HEK293 (cell line): ENCODE measurements at regions not wholly inside any gene's neighbourhood (a gene's known extent, or its start where the extent isn't known, plus 50 kb on each side); places are given as distances from the start of the nearest gene placed in this dataset.

ENCODE experiments used
- CTCF ChIA-PET: fragments of 350-600 bp; formaldehyde crosslinking; extraction: SDS; loops from one replicate; lab custom pipeline; 2021; ENCODE audit warnings: antibody characterized with exemption; lab: Yijun Ruan, JAX
- POLR2A ChIA-PET: fragments of 300-600 bp; formaldehyde crosslinking; extraction: SDS; loops from one replicate; lab custom pipeline; 2020; ENCODE audit warnings: antibody characterized with exemption, inconsistent platforms; lab: Yijun Ruan, JAX
- H3K27ac ChIP-seq: fragments of 200-500 bp; sonication (Bioruptor generic); 2 replicates; pipeline ENCODE4 v1.5.1; 2014; ENCODE audit warnings: low read depth, low read length, control low read depth, inconsistent platforms; ENCODE audit errors: extremely low read depth
- H3K36me3 ChIP-seq, 2 experiments: fragments of 200-500 bp in 1 of 2; sonication (Bioruptor generic) in 1 of 2; 1 replicate in 1 of 2; 2 replicates in 1 of 2; pipeline ENCODE4 v1.5.1; 2014 to 2017; ENCODE audit warnings: inconsistent platforms in 2 of 2, low read length in 2 of 2; ENCODE audit not compliant: control insufficient read depth in 2 of 2, insufficient read depth in 1 of 2
- H3K4me1 ChIP-seq: fragments of 200-500 bp; sonication (Bioruptor generic); 2 replicates; pipeline ENCODE4 v1.5.1; 2014; ENCODE audit warnings: mild to moderate bottlenecking, low read length, inconsistent platforms; ENCODE audit not compliant: control insufficient read depth, insufficient read depth
- H3K4me3 ChIP-seq: 2 replicates; pipeline ENCODE4 v1.5.1; 2011; ENCODE audit warnings: low read depth, mild to moderate bottlenecking, control low read depth, low read length, moderate library complexity
- H3K9me3 ChIP-seq: fragments of 200-500 bp; sonication (Bioruptor generic); 2 replicates; pipeline ENCODE4 v1.5.1; 2014; ENCODE audit warnings: low read depth, low read length, inconsistent platforms; ENCODE audit not compliant: control insufficient read depth, insufficient read depth
- GLI4 ChIP-seq: fragments of 450-650 bp; formaldehyde crosslinking; IDR thresholded peaks from 2 replicates; pipeline ENCODE4 v1.5.1; 2016; ENCODE audit warnings: missing biosample characterization, missing genetic modification characterization
- KLF10 ChIP-seq: fragments of 450-650 bp; IDR thresholded peaks from 2 replicates; pipeline ENCODE4 v1.5.1; 2018; ENCODE audit warnings: missing biosample characterization, mild to moderate bottlenecking, missing genetic modification characterization
- KLF7 ChIP-seq: fragments of 450-650 bp; formaldehyde crosslinking; IDR thresholded peaks from 2 replicates; pipeline ENCODE4 v1.5.1; 2016; ENCODE audit warnings: missing biosample characterization, missing genetic modification characterization, borderline replicate concordance
- MEIS1 ChIP-seq: sonication (generic); formaldehyde crosslinking; IDR thresholded peaks from 2 replicates; pipeline ENCODE4 v1.8.1; 2022; ENCODE audit warnings: missing genetic modification reagents, mild to moderate bottlenecking, borderline replicate concordance
- SETDB1 ChIP-seq: IDR thresholded peaks from one replicate; pipeline ENCODE4 v1.6.1; 2017; ENCODE audit warnings: mild to moderate bottlenecking, low read length, moderate library complexity, mixed read lengths; ENCODE audit not compliant: insufficient read length
- ZBTB21 ChIP-seq: fragments of 450-650 bp; formaldehyde crosslinking; IDR thresholded peaks from 2 replicates; pipeline ENCODE4 v1.5.1; 2017; ENCODE audit warnings: missing biosample characterization, missing genetic modification characterization
- ZFHX2 ChIP-seq: fragments of 450-650 bp; formaldehyde crosslinking; conservative IDR thresholded peaks from 2 replicates; pipeline ENCODE4 v1.5.1; 2016; ENCODE audit warnings: missing biosample characterization, missing genetic modification characterization
- ZFP37 ChIP-seq: fragments of 450-650 bp; formaldehyde crosslinking; IDR thresholded peaks from 2 replicates; pipeline ENCODE4 v1.5.1; 2016; ENCODE audit warnings: missing biosample characterization, missing genetic modification characterization
- ZNF112 ChIP-seq: fragments of 450-650 bp; formaldehyde crosslinking; IDR thresholded peaks from 2 replicates; pipeline ENCODE4 v1.5.0; 2017; ENCODE audit warnings: missing biosample characterization, missing genetic modification characterization
- ZNF114 ChIP-seq: fragments of 450-650 bp; formaldehyde crosslinking; IDR thresholded peaks from 2 replicates; pipeline ENCODE4 v1.5.0; 2017; ENCODE audit warnings: missing biosample characterization, missing genetic modification characterization
- ZNF174 ChIP-seq: fragments of 450-650 bp; formaldehyde crosslinking; IDR thresholded peaks from 2 replicates; pipeline ENCODE4 v1.5.0; 2017; ENCODE audit warnings: missing biosample characterization, mild to moderate bottlenecking, missing genetic modification characterization
- ZNF292 ChIP-seq: fragments of 450-650 bp; formaldehyde crosslinking; IDR thresholded peaks from 2 replicates; pipeline ENCODE4 v1.5.1; 2016; ENCODE audit warnings: low read depth, missing biosample characterization, missing genetic modification characterization, borderline replicate concordance
- ZNF324 ChIP-seq: fragments of 450-650 bp; formaldehyde crosslinking; IDR thresholded peaks from 2 replicates; pipeline ENCODE4 v1.5.1; 2016; ENCODE audit warnings: missing biosample characterization, missing genetic modification characterization
- ZNF335 ChIP-seq: fragments of 450-650 bp; formaldehyde crosslinking; conservative IDR thresholded peaks from 2 replicates; pipeline ENCODE4 v1.5.1; 2016; ENCODE audit warnings: missing biosample characterization, missing genetic modification characterization
- ZNF394 ChIP-seq: fragments of 450-650 bp; formaldehyde crosslinking; IDR thresholded peaks from 2 replicates; pipeline ENCODE4 v1.5.1; 2016; ENCODE audit warnings: missing biosample characterization, missing genetic modification characterization, mild to moderate bottlenecking, moderate library complexity, borderline replicate concordance
- ZNF514 ChIP-seq: fragments of 450-650 bp; formaldehyde crosslinking; IDR thresholded peaks from 2 replicates; pipeline ENCODE4 v1.5.1; 2016; ENCODE audit warnings: missing biosample characterization, missing genetic modification characterization
- ZNF529 ChIP-seq: fragments of 450-650 bp; formaldehyde crosslinking; IDR thresholded peaks from 2 replicates; pipeline ENCODE4 v1.5.1; 2017; ENCODE audit warnings: missing genetic modification characterization, missing biosample characterization; ENCODE audit not compliant: insufficient replicate concordance
- ZNF530 ChIP-seq: fragments of 450-650 bp; formaldehyde crosslinking; IDR thresholded peaks from 2 replicates; pipeline ENCODE4 v1.5.1; 2016; ENCODE audit warnings: low read depth, missing biosample characterization, missing genetic modification characterization
- ZNF585B ChIP-seq: fragments of 450-650 bp; formaldehyde crosslinking; IDR thresholded peaks from 2 replicates; pipeline ENCODE4 v1.5.1; 2016; ENCODE audit warnings: missing biosample characterization, missing genetic modification characterization
- ZNF596 ChIP-seq: fragments of 450-650 bp; IDR thresholded peaks from 2 replicates; pipeline ENCODE4 v1.5.0; 2018; ENCODE audit warnings: missing biosample characterization, mild to moderate bottlenecking, missing genetic modification characterization, moderate library complexity
- ZNF670 ChIP-seq: fragments of 450-650 bp; formaldehyde crosslinking; IDR thresholded peaks from 2 replicates; pipeline ENCODE4 v1.5.1; 2016; ENCODE audit warnings: missing biosample characterization, missing genetic modification characterization, low read depth
- ZNF785 ChIP-seq: fragments of 450-650 bp; formaldehyde crosslinking; IDR thresholded peaks from 2 replicates; pipeline ENCODE4 v1.5.1; 2016; ENCODE audit warnings: missing biosample characterization, missing genetic modification characterization
- ZSCAN23 ChIP-seq: fragments of 450-650 bp; formaldehyde crosslinking; IDR thresholded peaks from 2 replicates; pipeline ENCODE4 v1.5.1; 2016; ENCODE audit warnings: missing biosample characterization, missing genetic modification characterization
- ZSCAN30 ChIP-seq: fragments of 450-650 bp; IDR thresholded peaks from 2 replicates; pipeline ENCODE4 v1.5.1; 2018; ENCODE audit warnings: missing biosample characterization, mild to moderate bottlenecking, missing genetic modification characterization, moderate library complexity
- ZXDB ChIP-seq: fragments of 450-650 bp; formaldehyde crosslinking; IDR thresholded peaks from 2 replicates; pipeline ENCODE4 v1.5.1; 2016; ENCODE audit warnings: missing biosample characterization, missing genetic modification characterization
- TF ChIP-seq, protein P1 (sequence below): fragments of 450-650 bp; formaldehyde crosslinking; IDR thresholded peaks from 2 replicates; pipeline ENCODE4 v1.5.1; 2017; ENCODE audit warnings: missing biosample characterization, missing genetic modification characterization
- TF ChIP-seq, protein P2 (sequence below): fragments of 450-650 bp; formaldehyde crosslinking; IDR thresholded peaks from 2 replicates; pipeline ENCODE4 v1.5.1; 2017; ENCODE audit warnings: missing biosample characterization, missing genetic modification characterization
- TF ChIP-seq, protein P3 (sequence below): fragments of 450-650 bp; formaldehyde crosslinking; IDR thresholded peaks from 2 replicates; pipeline ENCODE4 v1.5.1; 2016; ENCODE audit warnings: missing biosample characterization, missing genetic modification characterization, low read depth
- TF ChIP-seq, protein P4 (sequence below): fragments of 450-650 bp; formaldehyde crosslinking; IDR thresholded peaks from 2 replicates; pipeline ENCODE4 v1.5.1; 2016; ENCODE audit warnings: missing biosample characterization, missing genetic modification characterization
- TF ChIP-seq, protein P5 (sequence below): fragments of 450-650 bp; formaldehyde crosslinking; IDR thresholded peaks from 2 replicates; pipeline ENCODE4 v1.5.1; 2017; ENCODE audit warnings: missing biosample characterization, missing genetic modification characterization

DNA sequence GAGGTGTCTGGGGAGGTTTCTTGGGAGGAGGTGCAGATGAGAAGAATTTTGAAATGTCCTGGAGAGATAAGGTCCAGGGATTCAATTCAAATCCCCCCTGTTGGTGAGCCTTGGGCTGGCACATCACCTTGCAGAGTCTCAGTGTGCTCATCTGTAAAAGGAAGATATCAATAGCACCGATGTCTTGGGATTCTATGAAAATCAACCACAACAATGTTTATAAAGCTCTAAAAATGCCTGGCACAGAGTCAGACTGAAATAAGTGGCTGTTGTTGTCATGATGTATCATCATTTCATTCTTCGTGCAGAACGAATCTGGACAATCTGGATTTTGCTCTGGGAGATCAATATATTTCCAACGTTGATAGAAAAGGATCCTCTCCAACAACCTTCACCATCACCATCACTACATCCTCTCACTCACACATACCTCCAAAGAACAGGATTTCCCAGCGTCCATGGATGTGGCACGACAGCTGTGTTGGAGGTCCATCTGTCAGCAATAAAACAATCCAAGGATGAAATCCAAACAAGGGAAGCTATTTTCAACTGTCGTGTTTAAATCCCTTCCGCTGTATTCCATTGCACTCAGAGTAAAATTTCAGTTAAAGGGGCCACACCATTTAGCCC, 393.7 kb upstream of the DYNLRB2 start (continued):
- TF ChIP-seq, protein P1, sequence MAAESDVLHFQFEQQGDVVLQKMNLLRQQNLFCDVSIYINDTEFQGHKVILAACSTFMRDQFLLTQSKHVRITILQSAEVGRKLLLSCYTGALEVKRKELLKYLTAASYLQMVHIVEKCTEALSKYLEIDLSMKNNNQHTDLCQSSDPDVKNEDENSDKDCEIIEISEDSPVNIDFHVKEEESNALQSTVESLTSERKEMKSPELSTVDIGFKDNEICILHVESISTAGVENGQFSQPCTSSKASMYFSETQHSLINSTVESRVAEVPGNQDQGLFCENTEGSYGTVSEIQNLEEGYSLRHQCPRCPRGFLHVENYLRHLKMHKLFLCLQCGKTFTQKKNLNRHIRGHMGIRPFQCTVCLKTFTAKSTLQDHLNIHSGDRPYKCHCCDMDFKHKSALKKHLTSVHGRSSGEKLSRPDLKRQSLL (tag by site-specific recombination): no peak
- TF ChIP-seq, protein P2, sequence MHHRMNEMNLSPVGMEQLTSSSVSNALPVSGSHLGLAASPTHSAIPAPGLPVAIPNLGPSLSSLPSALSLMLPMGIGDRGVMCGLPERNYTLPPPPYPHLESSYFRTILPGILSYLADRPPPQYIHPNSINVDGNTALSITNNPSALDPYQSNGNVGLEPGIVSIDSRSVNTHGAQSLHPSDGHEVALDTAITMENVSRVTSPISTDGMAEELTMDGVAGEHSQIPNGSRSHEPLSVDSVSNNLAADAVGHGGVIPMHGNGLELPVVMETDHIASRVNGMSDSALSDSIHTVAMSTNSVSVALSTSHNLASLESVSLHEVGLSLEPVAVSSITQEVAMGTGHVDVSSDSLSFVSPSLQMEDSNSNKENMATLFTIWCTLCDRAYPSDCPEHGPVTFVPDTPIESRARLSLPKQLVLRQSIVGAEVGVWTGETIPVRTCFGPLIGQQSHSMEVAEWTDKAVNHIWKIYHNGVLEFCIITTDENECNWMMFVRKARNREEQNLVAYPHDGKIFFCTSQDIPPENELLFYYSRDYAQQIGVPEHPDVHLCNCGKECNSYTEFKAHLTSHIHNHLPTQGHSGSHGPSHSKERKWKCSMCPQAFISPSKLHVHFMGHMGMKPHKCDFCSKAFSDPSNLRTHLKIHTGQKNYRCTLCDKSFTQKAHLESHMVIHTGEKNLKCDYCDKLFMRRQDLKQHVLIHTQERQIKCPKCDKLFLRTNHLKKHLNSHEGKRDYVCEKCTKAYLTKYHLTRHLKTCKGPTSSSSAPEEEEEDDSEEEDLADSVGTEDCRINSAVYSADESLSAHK (tag by site-specific recombination): no peak
- TF ChIP-seq ZNF335 (tag by site-specific recombination) (no peak), ZFP37 (no peak), ZBTB21 (tag by site-specific recombination) (no peak), ZNF114 (tag by site-specific recombination) (no peak), SETDB1 (no peak), ZNF670 (no peak), KLF7 (tag by site-specific recombination) (no peak), ZSCAN30 (tag by site-specific recombination) (no peak), ZNF585B (tag by site-specific recombination) (no peak)
- TF ChIP-seq, protein P3, sequence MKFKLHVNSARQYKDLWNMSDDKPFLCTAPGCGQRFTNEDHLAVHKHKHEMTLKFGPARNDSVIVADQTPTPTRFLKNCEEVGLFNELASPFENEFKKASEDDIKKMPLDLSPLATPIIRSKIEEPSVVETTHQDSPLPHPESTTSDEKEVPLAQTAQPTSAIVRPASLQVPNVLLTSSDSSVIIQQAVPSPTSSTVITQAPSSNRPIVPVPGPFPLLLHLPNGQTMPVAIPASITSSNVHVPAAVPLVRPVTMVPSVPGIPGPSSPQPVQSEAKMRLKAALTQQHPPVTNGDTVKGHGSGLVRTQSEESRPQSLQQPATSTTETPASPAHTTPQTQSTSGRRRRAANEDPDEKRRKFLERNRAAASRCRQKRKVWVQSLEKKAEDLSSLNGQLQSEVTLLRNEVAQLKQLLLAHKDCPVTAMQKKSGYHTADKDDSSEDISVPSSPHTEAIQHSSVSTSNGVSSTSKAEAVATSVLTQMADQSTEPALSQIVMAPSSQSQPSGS (tag by site-specific recombination): no peak

DNA sequence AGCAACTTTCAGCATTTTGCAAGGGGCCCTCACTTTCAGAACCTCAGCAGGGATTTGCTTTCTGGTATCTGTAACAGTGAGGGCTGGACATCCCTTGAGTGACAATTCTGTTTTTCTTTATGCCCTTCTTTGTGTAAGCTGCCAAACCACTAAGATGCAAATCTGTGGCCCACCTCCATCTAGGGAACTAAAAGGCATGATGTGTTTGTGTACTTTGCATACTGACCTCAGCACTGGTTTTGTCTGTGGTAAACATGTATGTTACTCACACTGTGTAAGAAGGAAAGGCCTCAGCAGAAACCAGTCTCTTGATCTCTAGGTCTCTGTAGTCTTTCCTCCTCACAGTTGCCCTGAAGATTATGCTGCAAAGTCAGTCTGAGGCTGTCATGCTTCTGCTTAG, 396.6 kb upstream of the DYNLRB2 start:
- Histone ChIP-seq H3K4me1 (no peaks in the 10 kb centered on the region), H3K27ac (no peak overlapping the region), H3K36me3 (no peaks in the 10 kb centered on the region), H3K4me3 (no peak overlapping the region), H3K9me3 (no peaks in the 10 kb centered on the region; the same call in 1 of the 2 replicates)
- TF ChIP-seq ZNF670 (no peak), ZNF394 (tag by site-specific recombination) (no peak), MEIS1 (CRISPR knock-in tag) (no peak), ZXDB (tag by site-specific recombination) (no peak), ZNF324 (tag by site-specific recombination) (no peak), KLF10 (tag by site-specific recombination) (no peak), ZNF112 (no peak), ZFHX2 (tag by site-specific recombination) (no peak), ZNF514 (tag by site-specific recombination) (no peak), GLI4 (tag by site-specific recombination) (no peak), SETDB1 (no peak), ZSCAN23 (tag by site-specific recombination) (no peak), ZNF596 (tag by site-specific recombination) (no peak), ZNF785 (no peak), ZNF530 (tag by site-specific recombination) (no peak), ZNF529 (tag by site-specific recombination) (no peak), ZNF174 (tag by site-specific recombination) (no peak), ZNF292 (tag by site-specific recombination) (no peak)
- TF ChIP-seq, protein P4, sequence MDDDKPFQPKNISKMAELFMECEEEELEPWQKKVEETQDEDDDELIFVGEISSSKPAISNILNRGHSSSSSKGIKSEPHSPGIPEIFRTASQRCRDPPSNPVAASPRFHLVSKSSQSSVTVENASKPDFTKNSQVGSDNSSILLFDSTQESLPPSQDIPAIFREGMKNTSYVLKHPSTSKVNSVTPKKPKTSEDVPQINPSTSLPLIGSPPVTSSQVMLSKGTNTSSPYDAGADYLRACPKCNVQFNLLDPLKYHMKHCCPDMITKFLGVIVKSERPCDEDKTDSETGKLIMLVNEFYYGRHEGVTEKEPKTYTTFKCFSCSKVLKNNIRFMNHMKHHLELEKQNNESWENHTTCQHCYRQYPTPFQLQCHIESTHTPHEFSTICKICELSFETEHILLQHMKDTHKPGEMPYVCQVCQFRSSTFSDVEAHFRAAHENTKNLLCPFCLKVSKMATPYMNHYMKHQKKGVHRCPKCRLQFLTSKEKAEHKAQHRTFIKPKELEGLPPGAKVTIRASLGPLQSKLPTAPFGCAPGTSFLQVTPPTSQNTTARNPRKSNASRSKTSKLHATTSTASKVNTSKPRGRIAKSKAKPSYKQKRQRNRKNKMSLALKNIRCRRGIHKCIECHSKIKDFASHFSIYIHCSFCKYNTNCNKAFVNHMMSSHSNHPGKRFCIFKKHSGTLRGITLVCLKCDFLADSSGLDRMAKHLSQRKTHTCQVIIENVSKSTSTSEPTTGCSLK (tag by site-specific recombination): no peak
- TF ChIP-seq, protein P5, sequence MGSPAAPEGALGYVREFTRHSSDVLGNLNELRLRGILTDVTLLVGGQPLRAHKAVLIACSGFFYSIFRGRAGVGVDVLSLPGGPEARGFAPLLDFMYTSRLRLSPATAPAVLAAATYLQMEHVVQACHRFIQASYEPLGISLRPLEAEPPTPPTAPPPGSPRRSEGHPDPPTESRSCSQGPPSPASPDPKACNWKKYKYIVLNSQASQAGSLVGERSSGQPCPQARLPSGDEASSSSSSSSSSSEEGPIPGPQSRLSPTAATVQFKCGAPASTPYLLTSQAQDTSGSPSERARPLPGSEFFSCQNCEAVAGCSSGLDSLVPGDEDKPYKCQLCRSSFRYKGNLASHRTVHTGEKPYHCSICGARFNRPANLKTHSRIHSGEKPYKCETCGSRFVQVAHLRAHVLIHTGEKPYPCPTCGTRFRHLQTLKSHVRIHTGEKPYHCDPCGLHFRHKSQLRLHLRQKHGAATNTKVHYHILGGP (tag by site-specific recombination): no peak
- ChIA-PET POLR2A (no interaction called here), CTCF (no interaction called here)
